ENCODE measurements at regions not wholly inside any gene's neighbourhood (a gene's known extent, or its start where the extent isn't known, plus 50 kb on each side); places are given as distances from the start of the nearest gene placed in this dataset.
"Not testable (repeated sequence)": the region's sequence is repeated elsewhere in the genome, so short reads cannot be mapped to it uniquely, and the experiment has no call there.

- no peak for DNase-seq (ENCODE audit: low read depth)
These were observed 283.0 kb upstream of the SGCG start for GRCh38 chr13:22897571-22898314.

GRCh38 chr13:22900416-22900951 lies 280.3 kb upstream of the SGCG start:
- DNase-seq (ENCODE audit: low read depth) = not testable (repeated sequence)

GRCh38 chr13:22903301-22903700 lies 277.5 kb upstream of the SGCG start:
- DNase-seq (ENCODE audit: low read depth) = no peak

- no peak for DNase-seq (ENCODE audit: low read depth)
These were observed 276.9 kb upstream of the SGCG start for GRCh38 chr13:22903925-22904324.

GRCh38 chr13:22915442-22916082 lies 265.2 kb upstream of the SGCG start:
- DNase-seq (ENCODE audit: low read depth) = no peak

- DNase-seq (ENCODE audit: low read depth) = not testable (repeated sequence)
These were observed 264.5 kb upstream of the SGCG start for GRCh38 chr13:22916276-22916675.

- DNase-seq (ENCODE audit: low read depth) = no peak
These were observed 254.7 kb upstream of the SGCG start for GRCh38 chr13:22925881-22926747.

GRCh38 chr13:22926748-22927400 lies 253.9 kb upstream of the SGCG start:
- no peak for DNase-seq (ENCODE audit: low read depth)

- DNase-seq (ENCODE audit: low read depth) = not testable (repeated sequence)
These were observed 252.9 kb upstream of the SGCG start for GRCh38 chr13:22927845-22928244.

- DNase-seq (ENCODE audit: low read depth) = no peak
These were observed 251.2 kb upstream of the SGCG start for GRCh38 chr13:22929381-22930126.

GRCh38 chr13:22931576-22931975 lies 249.2 kb upstream of the SGCG start:
- DNase-seq (ENCODE audit: low read depth) = no peak

- not testable (repeated sequence) for DNase-seq (ENCODE audit: low read depth)
These were observed 248.0 kb upstream of the SGCG start for GRCh38 chr13:22932632-22933412.

GRCh38 chr13:22933571-22934181 lies 247.1 kb upstream of the SGCG start:
- no peak for DNase-seq (ENCODE audit: low read depth)

GRCh38 chr13:22934744-22935523 lies 245.8 kb upstream of the SGCG start:
- DNase-seq (ENCODE audit: low read depth) = no peak

- no peak for DNase-seq (ENCODE audit: low read depth)
These were observed 244.6 kb upstream of the SGCG start for GRCh38 chr13:22936228-22936627.

- DNase-seq (ENCODE audit: low read depth) = no peak
These were observed 243.5 kb upstream of the SGCG start for GRCh38 chr13:22937241-22937640.

GRCh38 chr13:22937953-22938352 lies 242.8 kb upstream of the SGCG start:
- DNase-seq (ENCODE audit: low read depth) = no peak

GRCh38 chr13:22938576-22938975 lies 242.2 kb upstream of the SGCG start:
- no peak for DNase-seq (ENCODE audit: low read depth)

- DNase-seq (ENCODE audit: low read depth) = no peak
These were observed 241.6 kb upstream of the SGCG start for GRCh38 chr13:22939157-22939556.

All from activated T-cell treated with anti-CD3 and anti-CD28 coated beads for 24 hours (primary cell).